CD14-positive monocyte (primary cell): ENCODE measurements at regions not wholly inside any gene's neighbourhood (a gene's known extent, or its start where the extent isn't known, plus 50 kb on each side); places are given as distances from the start of the nearest gene placed in this dataset.
"Not testable (repeated sequence)": the region's sequence is repeated elsewhere in the genome, so short reads cannot be mapped to it uniquely, and the experiment has no call there.

Source experiments
- DNase-seq, 3 donors: peaks; one replicate each; pipeline ENCODE4 v3.0.0-alpha.2; 2011 to 2022
- H2AFZ ChIP-seq: 2 replicates; pipeline ENCODE4 v1.6.0; 2012; ENCODE audit warnings: mild to moderate bottlenecking, low read depth, low read length, inconsistent platforms; ENCODE audit not compliant: insufficient read depth, poor library complexity, severe bottlenecking
- H3K27ac ChIP-seq, 2 donors: 1 replicate in 1 of 2; 2 replicates in 1 of 2; pipeline ENCODE4 v1.5.1; 2012 to 2013; ENCODE audit warnings: low read length in 2 of 2, control low read depth in 1 of 2, inconsistent platforms in 1 of 2, low read depth in 1 of 2, mild to moderate bottlenecking in 1 of 2
- H3K27me3 ChIP-seq, 2 donors: one replicate each; pipeline versions ENCODE4 v1.6.0 to v1.6.1; 2011 to 2013; ENCODE audit warnings: low read length in 2 of 2; ENCODE audit not compliant: control insufficient read depth in 2 of 2, insufficient read depth in 2 of 2
- H3K36me3 ChIP-seq, 2 donors: replicated peaks in 1 of 2; 1 replicate in 1 of 2; 2 replicates in 1 of 2; pipeline versions ENCODE4 v1.5.1 to v1.6.1; 2012 to 2013; ENCODE audit warnings: low read length in 2 of 2, control low read depth in 1 of 2, inconsistent platforms in 1 of 2, mild to moderate bottlenecking in 1 of 2; ENCODE audit not compliant: insufficient read depth in 2 of 2, control insufficient read depth in 1 of 2
- H3K4me1 ChIP-seq, 2 donors: 1 replicate in 1 of 2; 2 replicates in 1 of 2; pipeline versions ENCODE4 v1.5.1 to v1.6.1; 2012 to 2013; ENCODE audit warnings: low read length in 2 of 2, control low read depth in 1 of 2, inconsistent platforms in 1 of 2, mild to moderate bottlenecking in 1 of 2, moderate library complexity in 1 of 2; ENCODE audit not compliant: insufficient read depth in 2 of 2, control insufficient read depth in 1 of 2
- H3K4me2 ChIP-seq: replicated peaks from 2 replicates; pipeline ENCODE3; 2012; ENCODE audit warnings: low read length, moderate library complexity, mild to moderate bottlenecking; ENCODE audit not compliant: poor library complexity, severe bottlenecking; ENCODE audit errors: extremely low read depth
- H3K4me3 ChIP-seq, 3 experiments: fragments of 200-600 bp in 1 of 3; sonication (generic) in 1 of 3; replicated peaks in 1 of 3; 1 replicate in 2 of 3; 2 replicates in 1 of 3; pipeline ENCODE4 v1.5.1; 2011 to 2013; ENCODE audit warnings: low read length in 3 of 3, mild to moderate bottlenecking in 3 of 3, control low read depth in 2 of 3, low read depth in 2 of 3, inconsistent platforms in 1 of 3, moderate library complexity in 1 of 3
- H3K79me2 ChIP-seq: 2 replicates; pipeline ENCODE4 v1.6.0; 2012; ENCODE audit warnings: mild to moderate bottlenecking, control low read depth, inconsistent platforms, low read length, moderate library complexity; ENCODE audit not compliant: insufficient read depth
- H3K9ac ChIP-seq: 2 replicates; pipeline ENCODE4 v1.6.0; 2017; ENCODE audit warnings: low read length, mild to moderate bottlenecking; ENCODE audit not compliant: insufficient read depth, poor library complexity, severe bottlenecking
- H3K9me3 ChIP-seq, 2 donors: replicated peaks in 1 of 2; 1 replicate in 1 of 2; 2 replicates in 1 of 2; pipeline versions ENCODE4 v1.5.1 to v1.6.1; 2012 to 2013; ENCODE audit warnings: low read length in 2 of 2, control low read depth in 1 of 2; ENCODE audit not compliant: control insufficient read depth in 1 of 2, insufficient read depth in 1 of 2
- H4K20me1 ChIP-seq: 2 replicates; pipeline ENCODE4 v1.6.0; 2012; ENCODE audit warnings: mild to moderate bottlenecking, low read length, control low read depth, moderate library complexity; ENCODE audit not compliant: insufficient read depth
- H3K27ac Mint-ChIP-seq, 7 donors: one replicate each; pipeline ENCODE4 v1.8.0; 2020; ENCODE audit warnings: mild to moderate bottlenecking in 7 of 7, mixed read lengths in 7 of 7, moderate library complexity in 6 of 7, inconsistent platforms in 2 of 7
- H3K27me3 Mint-ChIP-seq, 3 donors: one replicate each; pipeline ENCODE4 v1.8.0; 2021 to 2022; ENCODE audit warnings: low read depth in 3 of 3, mild to moderate bottlenecking in 3 of 3, mixed read lengths in 3 of 3, moderate library complexity in 3 of 3, inconsistent platforms in 1 of 3
- H3K36me3 Mint-ChIP-seq, 2 donors: one replicate each; pipeline ENCODE4 v1.8.0; 2020; ENCODE audit warnings: mixed read lengths in 2 of 2, inconsistent platforms in 1 of 2, mild to moderate bottlenecking in 1 of 2
- H3K4me1 Mint-ChIP-seq: one replicate; pipeline ENCODE4 v1.8.0; 2020; ENCODE audit warnings: mild to moderate bottlenecking, mixed read lengths
- H3K4me3 Mint-ChIP-seq, 2 donors: one replicate each; pipeline ENCODE4 v1.8.0; 2020; ENCODE audit warnings: mild to moderate bottlenecking in 2 of 2, mixed read lengths in 2 of 2, moderate library complexity in 1 of 2
- H3K9me3 Mint-ChIP-seq, 7 donors: one replicate each; pipeline ENCODE4 v1.8.0; 2020 to 2022; ENCODE audit warnings: mixed read lengths in 7 of 7, mild to moderate bottlenecking in 6 of 7, moderate library complexity in 6 of 7, inconsistent platforms in 2 of 7
- WGBS: methylation state at CpG from one replicate; pipeline ENCODE4 v1.1.5; 2013; ENCODE audit warnings: missing lambda C conversion rate; ENCODE audit not compliant: insufficient coverage; 5-methylcytosine and 5-hydroxymethylcytosine counted together
- intact Hi-C, 2 donors: fragments of 100-400 bp; cut with micrococcal nuclease; formaldehyde crosslinking; loops; one replicate each; pipeline versions ENCODE4 v1.15.0 to v1.15.1; 2023
- TF ChIP-seq, protein P1 (sequence below): fragments of 200-600 bp; IDR thresholded peaks from one replicate; pipeline ENCODE4 v1.8.0; 2022; ENCODE audit warnings: antibody characterized with exemption, mild to moderate bottlenecking

DNA sequence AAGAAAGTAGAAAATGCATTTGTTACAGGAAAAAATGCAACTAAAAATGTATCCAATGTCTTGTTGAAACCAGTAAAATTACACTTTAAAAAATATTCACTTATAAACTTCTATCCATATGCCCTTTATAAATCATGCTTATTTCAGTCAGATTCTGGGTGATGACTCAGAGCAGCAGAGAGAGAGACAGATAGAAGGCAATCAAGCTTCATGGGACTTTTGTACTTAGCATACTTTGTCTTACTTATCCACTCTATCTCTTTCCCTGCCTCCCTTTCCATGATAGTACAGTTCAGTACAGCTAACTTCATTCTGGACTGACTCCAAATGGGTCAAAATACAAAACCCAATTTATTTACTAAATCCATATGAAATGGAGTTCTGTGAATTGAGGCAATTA lies 1438.2 kb downstream of the ZPLD1 start:
- DNase-seq = no peak
- Mint-ChIP-seq H3K27me3 (no peaks in the 10 kb centered on the region), H3K9me3 (peaks cover 0 to 3% (median 0%) of the 10 kb centered on the region in 7 donors), H3K4me3 (no peak overlapping the region), H3K36me3 (no peaks in the 10 kb centered on the region), H3K27ac (no peak overlapping the region), H3K4me1 (no peaks in the 10 kb centered on the region)
- Histone ChIP-seq H3K36me3 (no peaks in the 10 kb centered on the region), H3K9me3 (no peaks in the 10 kb centered on the region), H3K27ac (no peak overlapping the region), H3K4me1 (no peaks in the 10 kb centered on the region), H3K9ac (no peak overlapping the region), H4K20me1 (no peaks in the 10 kb centered on the region), H3K4me2 (no peak overlapping the region), H3K4me3 (no peak overlapping the region), H2AFZ (no peak overlapping the region), H3K27me3 (no peaks in the 10 kb centered on the region), H3K79me2 (no peaks in the 10 kb centered on the region)
- TF ChIP-seq, protein P1, sequence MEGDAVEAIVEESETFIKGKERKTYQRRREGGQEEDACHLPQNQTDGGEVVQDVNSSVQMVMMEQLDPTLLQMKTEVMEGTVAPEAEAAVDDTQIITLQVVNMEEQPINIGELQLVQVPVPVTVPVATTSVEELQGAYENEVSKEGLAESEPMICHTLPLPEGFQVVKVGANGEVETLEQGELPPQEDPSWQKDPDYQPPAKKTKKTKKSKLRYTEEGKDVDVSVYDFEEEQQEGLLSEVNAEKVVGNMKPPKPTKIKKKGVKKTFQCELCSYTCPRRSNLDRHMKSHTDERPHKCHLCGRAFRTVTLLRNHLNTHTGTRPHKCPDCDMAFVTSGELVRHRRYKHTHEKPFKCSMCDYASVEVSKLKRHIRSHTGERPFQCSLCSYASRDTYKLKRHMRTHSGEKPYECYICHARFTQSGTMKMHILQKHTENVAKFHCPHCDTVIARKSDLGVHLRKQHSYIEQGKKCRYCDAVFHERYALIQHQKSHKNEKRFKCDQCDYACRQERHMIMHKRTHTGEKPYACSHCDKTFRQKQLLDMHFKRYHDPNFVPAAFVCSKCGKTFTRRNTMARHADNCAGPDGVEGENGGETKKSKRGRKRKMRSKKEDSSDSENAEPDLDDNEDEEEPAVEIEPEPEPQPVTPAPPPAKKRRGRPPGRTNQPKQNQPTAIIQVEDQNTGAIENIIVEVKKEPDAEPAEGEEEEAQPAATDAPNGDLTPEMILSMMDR = no peak
- intact Hi-C loops = no loop called here

DNA sequence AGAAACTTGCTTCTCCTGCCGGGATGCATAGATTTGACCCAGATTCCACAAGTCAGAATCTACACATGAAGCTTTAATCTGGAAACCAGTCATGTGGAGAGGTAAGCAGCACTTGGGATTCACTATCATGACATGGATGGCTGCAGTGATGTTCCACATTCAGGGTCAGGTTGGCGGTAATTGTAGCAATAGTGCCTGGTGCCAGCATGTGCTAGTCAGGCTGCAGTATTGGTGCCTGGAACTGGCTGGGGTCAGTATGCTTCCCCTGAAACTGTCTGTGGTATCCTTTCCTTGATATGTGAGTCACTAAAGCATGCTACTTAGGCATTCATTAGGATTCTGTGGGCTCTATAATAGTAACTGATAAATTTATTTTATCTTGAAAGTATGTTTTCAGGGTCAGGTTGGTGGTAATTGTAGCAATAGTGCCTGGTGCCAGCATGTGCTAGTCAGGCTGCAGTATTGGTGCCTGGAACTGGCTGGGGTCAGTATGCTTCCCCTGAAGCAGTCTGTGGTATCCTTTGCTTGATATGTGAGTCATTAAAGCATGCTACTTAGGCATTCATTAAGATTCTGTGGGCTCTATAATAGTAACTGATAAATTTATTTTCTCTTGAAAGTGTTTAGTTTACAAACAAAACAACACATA lies 1439.2 kb downstream of the ZPLD1 start:
- no peaks in the 10 kb centered on the region for H3K36me3 ChIP-seq
- TF ChIP-seq, protein P1 = no peak
- Mint-ChIP-seq H3K36me3 (no peaks in the 10 kb centered on the region), H3K4me1 (no peaks in the 10 kb centered on the region), H3K9me3 (peaks cover 0 to 3% (median 0%) of the 10 kb centered on the region in 7 donors), H3K4me3 (no peak overlapping the region), H3K27ac (no peak overlapping the region), H3K27me3 (no peaks in the 10 kb centered on the region)
- no peak overlapping the region for H3K9ac ChIP-seq
- intact Hi-C loops = no loop called here
- H3K4me1 ChIP-seq = no peaks in the 10 kb centered on the region
- H3K4me3 ChIP-seq = no peak overlapping the region
- H3K79me2 ChIP-seq = no peaks in the 10 kb centered on the region
- no peaks in the 10 kb centered on the region for H3K27me3 ChIP-seq
- no peaks in the 10 kb centered on the region for H4K20me1 ChIP-seq
- H3K9me3 ChIP-seq = no peaks in the 10 kb centered on the region
- WGBS = 78% methylated on average over 2 of the region's 2 CpGs
- no peak overlapping the region for H2AFZ ChIP-seq
- H3K27ac ChIP-seq = no peak overlapping the region
- no peak for DNase-seq
- H3K4me2 ChIP-seq = no peak overlapping the region

DNA sequence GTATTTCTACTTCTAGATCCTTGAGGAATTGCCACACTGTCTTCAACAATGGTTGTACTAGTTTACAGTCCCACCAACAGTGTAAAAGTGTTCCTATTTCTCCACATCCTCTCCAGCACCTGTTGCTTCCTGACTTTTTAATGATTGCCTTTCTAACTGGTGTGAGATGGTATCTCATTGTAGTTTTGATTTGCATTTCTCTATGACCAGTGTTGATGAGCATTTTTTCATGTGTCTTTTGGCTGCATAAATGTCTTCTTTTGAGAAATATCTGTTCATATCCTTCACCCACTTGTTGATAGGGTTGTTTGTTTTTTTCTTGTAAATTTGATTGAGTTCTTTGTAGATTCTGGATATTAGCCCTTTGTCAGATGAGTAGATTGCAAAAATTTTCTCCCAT lies 1447.0 kb downstream of the ZPLD1 start:
- H3K27ac Mint-ChIP-seq, H3K9ac ChIP-seq, H3K4me3 ChIP-seq, H3K79me2 ChIP-seq, H3K27me3 ChIP-seq, H3K9me3 ChIP-seq, intact Hi-C loops, DNase-seq, H3K9me3 Mint-ChIP-seq, H3K36me3 Mint-ChIP-seq, H3K4me1 Mint-ChIP-seq, H3K27ac ChIP-seq, H3K4me1 ChIP-seq, H3K27me3 Mint-ChIP-seq, H4K20me1 ChIP-seq, H3K4me3 Mint-ChIP-seq, H2AFZ ChIP-seq, H3K36me3 ChIP-seq, H3K4me2 ChIP-seq: not testable (repeated sequence)
